HCT116 (cell line): ENCODE measurements at regions not wholly inside any gene's neighbourhood (a gene's known extent, or its start where the extent isn't known, plus 50 kb on each side); places are given as distances from the start of the nearest gene placed in this dataset.

Experiments
- CTCF ChIP-seq, 3 experiments: fragments of 200-600 bp in 1 of 3; sonication (generic) in 1 of 3; IDR thresholded peaks in 2 of 3; conservative IDR thresholded peaks in 1 of 3; 2 replicates each; pipeline ENCODE4 v1.5.1; 2012 to 2017; ENCODE audit warnings: low read depth in 2 of 3, low read length in 2 of 3, antibody characterized with exemption in 1 of 3, borderline replicate concordance in 1 of 3, control low read depth in 1 of 3, mild to moderate bottlenecking in 1 of 3, mixed read lengths in 1 of 3, mixed run types in 1 of 3, moderate library complexity in 1 of 3; ENCODE audit not compliant: insufficient read depth in 1 of 3
- EZH2 ChIP-seq: fragments of 200-600 bp; sonication (generic); IDR thresholded peaks from 2 replicates; pipeline ENCODE4 v1.6.1; 2017; ENCODE audit warnings: antibody characterized with exemption, mixed run types
- FOSL1 ChIP-seq: IDR thresholded peaks from 2 replicates; pipeline ENCODE4 v1.6.1; 2012; ENCODE audit warnings: low read depth
- MAX ChIP-seq: IDR thresholded peaks from 2 replicates; pipeline ENCODE4 v1.6.1; 2012
- POLR2A ChIP-seq: IDR thresholded peaks from 2 replicates; pipeline ENCODE4 v1.7.0; 2011; ENCODE audit warnings: borderline replicate concordance; ENCODE audit not compliant: insufficient read depth, insufficient read length; ENCODE audit errors: extremely low read depth
- POLR2AphosphoS5 ChIP-seq: IDR thresholded peaks from 2 replicates; pipeline ENCODE4 v1.6.1; 2011; ENCODE audit warnings: mild to moderate bottlenecking, low read depth, low read length, moderate library complexity
- REST ChIP-seq: IDR thresholded peaks from 2 replicates; pipeline ENCODE4 v1.6.1; 2012; ENCODE audit warnings: low read depth
- TCF7L2 ChIP-seq: IDR thresholded peaks from 2 replicates; pipeline ENCODE4 v1.7.0; 2011; ENCODE audit warnings: borderline replicate concordance, inconsistent platforms; ENCODE audit not compliant: insufficient read depth, insufficient read length; ENCODE audit errors: extremely low read depth
- YY1 ChIP-seq: IDR thresholded peaks from 2 replicates; pipeline ENCODE4 v1.6.1; 2011; ENCODE audit warnings: low read length, low read depth, moderate library complexity, mild to moderate bottlenecking; ENCODE audit not compliant: insufficient replicate concordance; ENCODE audit errors: extremely low read depth

- TF ChIP-seq EZH2 = no peak
- no peak for TF ChIP-seq CTCF (IDR thresholded peaks at IDR 0.05 in 2 of 3, conservative IDR thresholded peaks at IDR 0.05 in 1 of 3; ENCODE audit: borderline replicate concordance in 1 of 3, insufficient read depth in 1 of 3, low read depth in 2 of 3, low read length in 2 of 3)
- TF ChIP-seq FOSL1 = no peak
- no peak for TF ChIP-seq POLR2AphosphoS5
- no peak for TF ChIP-seq REST
- TF ChIP-seq MAX = no peak
- no peak for TF ChIP-seq POLR2A
- TF ChIP-seq TCF7L2 = no peak
- no peak for TF ChIP-seq YY1
Observed at GRCh38 chr21:28464095-28464494, 528.6 kb downstream of the LTN1 start.
